ENCODE measurements at regions not wholly inside any gene's neighbourhood (a gene's known extent, or its start where the extent isn't known, plus 50 kb on each side); places are given as distances from the start of the nearest gene placed in this dataset.
A peak's percentile ranks its signal among the peaks of the same experiment; 100 is the strongest.
"Not testable (repeated sequence)": the region's sequence is repeated elsewhere in the genome, so short reads cannot be mapped to it uniquely, and the experiment has no call there.

- DNase-seq (ENCODE audit: low read depth in 2 of 2), result peak; percentile 12 to 33
Observed at GRCh38 chr3:153221748-153222162, 59.7 kb downstream of the RAP2B start.

- not testable (repeated sequence) for DNase-seq (ENCODE audit: low read depth in 2 of 2)
Observed at GRCh38 chr3:153226877-153227276, 64.9 kb downstream of the RAP2B start.

- DNase-seq (ENCODE audit: low read depth in 2 of 2), result not testable (repeated sequence)
Observed at GRCh38 chr3:153230427-153230826, 68.4 kb downstream of the RAP2B start.

- not testable (repeated sequence) for DNase-seq (ENCODE audit: low read depth in 2 of 2)
Observed at GRCh38 chr3:153231245-153231644, 69.2 kb downstream of the RAP2B start.

GRCh38 chr3:153232050-153232752 is 70.2 kb downstream of the RAP2B start:
- not testable (repeated sequence) for DNase-seq (ENCODE audit: low read depth in 2 of 2)

GRCh38 chr3:153232851-153233271 is 70.8 kb downstream of the RAP2B start:
- no peak for DNase-seq (ENCODE audit: low read depth in 2 of 2)

GRCh38 chr3:153233986-153234385 is 72.0 kb downstream of the RAP2B start:
- DNase-seq (ENCODE audit: low read depth in 2 of 2), result no peak

- DNase-seq (ENCODE audit: low read depth in 2 of 2), result no peak
Observed at GRCh38 chr3:153242896-153243295, 80.9 kb downstream of the RAP2B start.

- DNase-seq (ENCODE audit: low read depth in 2 of 2), result no peak
Observed at GRCh38 chr3:153244961-153245360, 82.9 kb downstream of the RAP2B start.

- DNase-seq (ENCODE audit: low read depth in 2 of 2), result no peak
Observed at GRCh38 chr3:153245661-153246060, 83.6 kb downstream of the RAP2B start.

- no peak for DNase-seq (ENCODE audit: low read depth in 2 of 2)
Observed at GRCh38 chr3:153246331-153246730, 84.3 kb downstream of the RAP2B start.

- DNase-seq (ENCODE audit: low read depth in 2 of 2), result no peak
Observed at GRCh38 chr3:153246806-153247205, 84.8 kb downstream of the RAP2B start.

GRCh38 chr3:153247331-153248330 is 85.6 kb downstream of the RAP2B start:
- DNase-seq (ENCODE audit: low read depth in 2 of 2), result no peak

- DNase-seq (ENCODE audit: low read depth in 2 of 2), result not testable (repeated sequence)
Observed at GRCh38 chr3:153248835-153249234, 86.8 kb downstream of the RAP2B start.

GRCh38 chr3:153249906-153250305 is 87.9 kb downstream of the RAP2B start:
- DNase-seq (ENCODE audit: low read depth in 2 of 2), result no peak

GRCh38 chr3:153250446-153250845 is 88.4 kb downstream of the RAP2B start:
- DNase-seq (ENCODE audit: low read depth in 2 of 2), result no peak

GRCh38 chr3:153252963-153253362 is 90.9 kb downstream of the RAP2B start:
- no peak for DNase-seq (ENCODE audit: low read depth in 2 of 2)

- no peak for DNase-seq (ENCODE audit: low read depth in 2 of 2)
Observed at GRCh38 chr3:153254361-153254760, 92.3 kb downstream of the RAP2B start.

- no peak for DNase-seq (ENCODE audit: low read depth in 2 of 2)
Observed at GRCh38 chr3:153257673-153258351, 95.8 kb downstream of the RAP2B start.

GRCh38 chr3:153259956-153260355 is 97.9 kb downstream of the RAP2B start:
- DNase-seq (ENCODE audit: low read depth in 2 of 2), result no peak

GRCh38 chr3:153260681-153261080 is 98.7 kb downstream of the RAP2B start:
- no peak for DNase-seq (ENCODE audit: low read depth in 2 of 2)

GRCh38 chr3:153266619-153267018 is 104.6 kb downstream of the RAP2B start:
- no peak for DNase-seq (ENCODE audit: low read depth in 2 of 2)

All from stimulated activated CD8-positive, alpha-beta memory T cell treated with anti-CD3 and anti-CD28 coated beads, Interleukin-2, amount 100 ng/mL, for 48 hours (primary cell).